SU-DHL-6 (cell line): ENCODE measurements at regions not wholly inside any gene's neighbourhood (a gene's known extent, or its start where the extent isn't known, plus 50 kb on each side); places are given as distances from the start of the nearest gene placed in this dataset.

Source experiments
- CTCF ChIP-seq: fragments of 200-600 bp; sonication (generic); IDR thresholded peaks from one replicate; pipeline ENCODE4 v1.5.1; 2017; ENCODE audit warnings: antibody characterized with exemption, mild to moderate bottlenecking, low read length, moderate library complexity; ENCODE audit not compliant: insufficient read depth, poor library complexity, severe bottlenecking
- EZH2phosphoT487 ChIP-seq: fragments of 200-600 bp; sonication (generic), shearing (Covaris generic); conservative IDR thresholded peaks from 2 replicates; pipeline ENCODE4 v1.6.1; 2018; ENCODE audit warnings: mild to moderate bottlenecking, antibody characterized with exemption, low read length, moderate library complexity, mixed read lengths

DNA sequence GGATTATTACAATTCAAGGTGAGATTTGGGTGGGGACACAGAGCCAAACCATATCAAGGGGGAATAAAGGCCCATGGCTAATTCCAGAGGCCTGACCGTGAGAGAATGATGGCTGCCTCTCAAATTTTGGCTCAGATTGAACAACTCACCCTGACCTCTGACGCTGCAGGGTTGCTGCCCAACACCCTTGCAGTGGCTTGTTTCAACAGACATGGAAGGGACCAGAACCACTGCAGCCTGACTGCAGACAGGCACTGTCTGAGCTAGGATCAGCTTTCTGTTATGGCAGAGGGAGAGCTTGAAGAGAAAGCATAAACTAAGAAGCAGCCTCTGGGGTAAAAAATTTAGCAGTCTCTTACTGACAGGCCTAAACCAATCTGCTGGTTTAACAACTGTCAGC is 90.2 kb upstream of the GADD45A start:
- TF ChIP-seq CTCF (no peak), EZH2phosphoT487 (no peak)
